HEK293T (cell line): ENCODE measurements at regions not wholly inside any gene's neighbourhood (a gene's known extent, or its start where the extent isn't known, plus 50 kb on each side); places are given as distances from the start of the nearest gene placed in this dataset.

Experiments used
- CTCF ChIA-PET: fragments of 350-600 bp; formaldehyde crosslinking; extraction: SDS; loops from one replicate; lab custom pipeline; 2021; ENCODE audit warnings: antibody characterized with exemption, inconsistent platforms; lab: Yijun Ruan, JAX
- POLR2A ChIA-PET: fragments of 350-600 bp; formaldehyde crosslinking; extraction: SDS; loops from one replicate; lab custom pipeline; 2020; ENCODE audit warnings: antibody characterized with exemption, inconsistent platforms; lab: Yijun Ruan, JAX
- DNase-seq: peaks from one replicate; pipeline ENCODE4 v3.0.0; 2012; ENCODE audit warnings: mixed read lengths; ENCODE audit errors: extremely low spot score
- ARNT ChIP-seq: fragments of 450-650 bp; IDR thresholded peaks from 2 replicates; pipeline ENCODE4 v1.6.1; 2017; ENCODE audit warnings: mild to moderate bottlenecking
- BHLHE40 ChIP-seq: fragments of 450-650 bp; IDR thresholded peaks from 2 replicates; pipeline ENCODE4 v1.6.1; 2016; ENCODE audit warnings: mild to moderate bottlenecking, moderate library complexity, borderline replicate concordance
- CTBP1 ChIP-seq: fragments of 450-650 bp; IDR thresholded peaks from 2 replicates; pipeline ENCODE4 v1.6.1; 2016; ENCODE audit warnings: borderline replicate concordance
- ELF4 ChIP-seq: fragments of 450-650 bp; IDR thresholded peaks from 2 replicates; pipeline ENCODE4 v1.6.1; 2017; ENCODE audit warnings: antibody characterized with exemption
- FOXA1 ChIP-seq: fragments of 450-650 bp; IDR thresholded peaks from 2 replicates; pipeline ENCODE4 v1.6.1; 2016; ENCODE audit warnings: mild to moderate bottlenecking
- FOXK2 ChIP-seq: fragments of 450-650 bp; IDR thresholded peaks from 2 replicates; pipeline ENCODE4 v1.6.1; 2016; ENCODE audit warnings: mild to moderate bottlenecking
- FOXM1 ChIP-seq: fragments of 450-650 bp; IDR thresholded peaks from 2 replicates; pipeline ENCODE4 v1.6.1; 2017; ENCODE audit warnings: mild to moderate bottlenecking, borderline replicate concordance
- HDGF ChIP-seq: fragments of 450-650 bp; IDR thresholded peaks from 2 replicates; pipeline ENCODE4 v1.6.1; 2017; ENCODE audit warnings: antibody characterized with exemption, borderline replicate concordance
- L3MBTL2 ChIP-seq: fragments of 450-650 bp; conservative IDR thresholded peaks from 2 replicates; pipeline ENCODE4 v1.6.1; 2016; ENCODE audit warnings: mild to moderate bottlenecking
- LEF1 ChIP-seq: fragments of 450-650 bp; IDR thresholded peaks from 2 replicates; pipeline ENCODE4 v1.6.1; 2017; ENCODE audit warnings: mild to moderate bottlenecking, borderline replicate concordance
- NFRKB ChIP-seq: fragments of 450-650 bp; IDR thresholded peaks from 2 replicates; pipeline ENCODE4 v1.6.1; 2016; ENCODE audit warnings: mild to moderate bottlenecking, moderate library complexity
- PKNOX1 ChIP-seq: fragments of 450-650 bp; IDR thresholded peaks from 2 replicates; pipeline ENCODE4 v1.6.1; 2016
- SP1 ChIP-seq: fragments of 450-650 bp; IDR thresholded peaks from 2 replicates; pipeline ENCODE4 v1.6.1; 2017
- SUZ12 ChIP-seq: fragments of 450-650 bp; IDR thresholded peaks from 2 replicates; pipeline ENCODE4 v1.6.1; 2016; ENCODE audit warnings: mild to moderate bottlenecking
- TARDBP ChIP-seq: fragments of 450-650 bp; IDR thresholded peaks from 2 replicates; pipeline ENCODE4 v1.6.1; 2016
- ZNF384 ChIP-seq: fragments of 450-650 bp; IDR thresholded peaks from 2 replicates; pipeline ENCODE4 v1.6.1; 2016

GRCh38 chr3:34212656-34213055 lies 414.2 kb downstream of the PDCD6IP start:
- TF ChIP-seq BHLHE40: no peak
- TF ChIP-seq ZNF384: no peak
- TF ChIP-seq L3MBTL2: no peak
- no peak for TF ChIP-seq LEF1
- TF ChIP-seq ARNT: no peak
- no peak for TF ChIP-seq NFRKB
- TF ChIP-seq FOXK2: no peak
- no peak for TF ChIP-seq HDGF
- ChIA-PET POLR2A (no interaction called here), CTCF (interaction anchor here (0.6 kb wide), 1 partner anchor 254 kb away, joined by 4 read pairs; no protein-coding TSS in a partner anchor)
- DNase-seq: no peak

GRCh38 chr3:34213478-34213877 lies 415.0 kb downstream of the PDCD6IP start:
- POLR2A ChIA-PET: no interaction called here
- TF ChIP-seq ELF4 (no peak), ARNT (no peak), BHLHE40 (no peak), LEF1 (no peak), FOXM1 (no peak), NFRKB (no peak), CTBP1 (no peak), HDGF (no peak), SUZ12 (no peak), SP1 (no peak), PKNOX1 (no peak)
- peak; percentile 16 for DNase-seq
- CTCF ChIA-PET: interaction anchor here (1.0 kb wide), 1 partner anchor 330 kb away, joined by 3 read pairs; no protein-coding TSS in a partner anchor

- CTCF ChIA-PET: interaction anchor here (0.5 kb wide), 1 partner anchor 418 kb away, joined by 3 read pairs; the partner anchor contains the start of gene PDCD6IP
- TF ChIP-seq PKNOX1 (no peak), HDGF (no peak), SUZ12 (no peak), ELF4 (no peak), CTBP1 (no peak), L3MBTL2 (no peak)
- DNase-seq: no peak
- POLR2A ChIA-PET: no interaction called here
These were observed 418.4 kb downstream of the PDCD6IP start for GRCh38 chr3:34216711-34217335.

GRCh38 chr3:34218706-34219385 lies 420.4 kb downstream of the PDCD6IP start:
- ChIA-PET POLR2A (no interaction called here), CTCF (no interaction called here)
- TF ChIP-seq FOXK2 (no peak), FOXA1 (no peak), FOXM1 (no peak), SUZ12 (no peak), ELF4 (no peak), ARNT (no peak), PKNOX1 (no peak), L3MBTL2 (no peak), NFRKB (no peak), LEF1 (no peak)

GRCh38 chr3:34219556-34219955 lies 421.1 kb downstream of the PDCD6IP start:
- TF ChIP-seq LEF1: no peak
- no peak for TF ChIP-seq HDGF
- TF ChIP-seq ZNF384: no peak
- no peak for TF ChIP-seq ARNT
- no peak for TF ChIP-seq NFRKB
- TF ChIP-seq L3MBTL2: no peak
- TF ChIP-seq SUZ12: no peak
- TF ChIP-seq TARDBP: no peak
- no peak for TF ChIP-seq CTBP1
- no peak for TF ChIP-seq SP1
- no peak for DNase-seq
- POLR2A ChIA-PET: no interaction called here
- CTCF ChIA-PET: no interaction called here

More at GRCh38 chr3:34218706-34219385, 420.4 kb downstream of the PDCD6IP start:
- DNase-seq: no peak

GRCh38 chr3:34225821-34226366 lies 427.5 kb downstream of the PDCD6IP start:
- no peak for DNase-seq
- POLR2A ChIA-PET: no interaction called here
- TF ChIP-seq LEF1 (no peak), PKNOX1 (peak; percentile 19; the same call in 1 of the 2 replicates), TARDBP (no peak), FOXK2 (no peak)
- CTCF ChIA-PET: interaction anchor here (0.6 kb wide), 1 partner anchor 342 kb away, joined by 3 read pairs; no protein-coding TSS in a partner anchor
